Activated naive CD4-positive, alpha-beta T cell treated with anti-CD3 and anti-CD28 coated beads, Interleukin-2, amount 10 ng/mL, durations not matched to agents 7 days and 5 days (primary cell): ENCODE measurements at regions not wholly inside any gene's neighbourhood (a gene's known extent, or its start where the extent isn't known, plus 50 kb on each side); places are given as distances from the start of the nearest gene placed in this dataset.

Source experiments
- CTCF ChIA-PET: fragments of 350-600 bp; sonication (Branson Sonifier 250); formaldehyde crosslinking; loops from one replicate; lab custom pipeline; 2021; ENCODE audit warnings: antibody characterized with exemption; lab: Charles Lee
- DNase-seq: peaks from one replicate; pipeline ENCODE4 v3.0.0-alpha.2; 2020
- H3K27ac Mint-ChIP-seq: one replicate; pipeline ENCODE4 v1.8.0; 2021; ENCODE audit warnings: mild to moderate bottlenecking, moderate library complexity, mixed read lengths
- H3K27me3 Mint-ChIP-seq: one replicate; pipeline ENCODE4 v1.8.0; 2021; ENCODE audit warnings: mild to moderate bottlenecking, mixed read lengths
- H3K36me3 Mint-ChIP-seq: one replicate; pipeline ENCODE4 v1.8.0; 2021; ENCODE audit warnings: mixed read lengths
- H3K4me1 Mint-ChIP-seq: one replicate; pipeline ENCODE4 v1.8.0; 2021; ENCODE audit warnings: mixed read lengths
- H3K4me3 Mint-ChIP-seq: one replicate; pipeline ENCODE4 v1.8.0; 2021; ENCODE audit warnings: mild to moderate bottlenecking, moderate library complexity, mixed read lengths
- H3K9me3 Mint-ChIP-seq: one replicate; pipeline ENCODE4 v1.8.0; 2021; ENCODE audit warnings: mixed read lengths

DNA sequence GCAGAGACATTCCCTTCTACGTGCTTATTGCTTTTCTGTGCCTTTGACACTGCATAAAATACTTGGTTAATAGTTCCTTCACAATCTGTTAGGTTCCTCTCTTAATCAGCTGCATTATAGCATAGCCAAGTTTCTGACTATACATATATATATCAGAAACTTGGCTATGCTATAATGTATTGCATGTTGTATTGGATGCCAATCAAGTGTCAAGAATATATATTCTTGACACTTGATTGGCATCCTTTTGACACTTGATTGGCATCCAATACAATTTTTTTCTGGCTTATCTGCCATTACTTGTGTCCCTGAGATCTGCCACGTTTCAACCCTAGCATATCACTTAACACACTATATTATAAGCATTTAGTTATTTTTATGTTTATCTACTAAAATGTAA, 949.7 kb upstream of the TENM4 start:
- Mint-ChIP-seq H3K9me3 (peaks cover 2% of the 10 kb centered on the region), H3K36me3 (no peaks in the 10 kb centered on the region), H3K4me3 (no peak overlapping the region), H3K4me1 (no peaks in the 10 kb centered on the region), H3K27ac (no peak overlapping the region), H3K27me3 (no peaks in the 10 kb centered on the region)
- CTCF ChIA-PET: no interaction called here
- DNase-seq: no peak

GRCh38 chr11:80388536-80388935, 947.7 kb upstream of the TENM4 start:
- CTCF ChIA-PET: no interaction called here
- no peak for DNase-seq
- H3K36me3 Mint-ChIP-seq: no peaks in the 10 kb centered on the region
- no peak overlapping the region for H3K4me3 Mint-ChIP-seq
- H3K9me3 Mint-ChIP-seq: peaks cover 4% of the 10 kb centered on the region
- no peaks in the 10 kb centered on the region for H3K27me3 Mint-ChIP-seq
- no peak overlapping the region for H3K27ac Mint-ChIP-seq
- H3K4me1 Mint-ChIP-seq: no peaks in the 10 kb centered on the region

GRCh38 chr11:80388130-80388529, 947.3 kb upstream of the TENM4 start:
- no peaks in the 10 kb centered on the region for H3K27me3 Mint-ChIP-seq
- H3K4me1 Mint-ChIP-seq: no peaks in the 10 kb centered on the region
- DNase-seq: no peak
- peaks cover 6% of the 10 kb centered on the region for H3K9me3 Mint-ChIP-seq
- CTCF ChIA-PET: no interaction called here
- H3K27ac Mint-ChIP-seq: no peak overlapping the region
- H3K4me3 Mint-ChIP-seq: no peak overlapping the region
- no peaks in the 10 kb centered on the region for H3K36me3 Mint-ChIP-seq

- no peak overlapping the region for H3K4me3 Mint-ChIP-seq
- DNase-seq: no peak
- peaks cover 7% of the 10 kb centered on the region for H3K9me3 Mint-ChIP-seq
- H3K27me3 Mint-ChIP-seq: no peaks in the 10 kb centered on the region
- H3K27ac Mint-ChIP-seq: no peak overlapping the region
- CTCF ChIA-PET: no interaction called here
- no peaks in the 10 kb centered on the region for H3K36me3 Mint-ChIP-seq
- H3K4me1 Mint-ChIP-seq: no peaks in the 10 kb centered on the region
Measured at GRCh38 chr11:80383655-80384054, 942.8 kb upstream of the TENM4 start.

DNA sequence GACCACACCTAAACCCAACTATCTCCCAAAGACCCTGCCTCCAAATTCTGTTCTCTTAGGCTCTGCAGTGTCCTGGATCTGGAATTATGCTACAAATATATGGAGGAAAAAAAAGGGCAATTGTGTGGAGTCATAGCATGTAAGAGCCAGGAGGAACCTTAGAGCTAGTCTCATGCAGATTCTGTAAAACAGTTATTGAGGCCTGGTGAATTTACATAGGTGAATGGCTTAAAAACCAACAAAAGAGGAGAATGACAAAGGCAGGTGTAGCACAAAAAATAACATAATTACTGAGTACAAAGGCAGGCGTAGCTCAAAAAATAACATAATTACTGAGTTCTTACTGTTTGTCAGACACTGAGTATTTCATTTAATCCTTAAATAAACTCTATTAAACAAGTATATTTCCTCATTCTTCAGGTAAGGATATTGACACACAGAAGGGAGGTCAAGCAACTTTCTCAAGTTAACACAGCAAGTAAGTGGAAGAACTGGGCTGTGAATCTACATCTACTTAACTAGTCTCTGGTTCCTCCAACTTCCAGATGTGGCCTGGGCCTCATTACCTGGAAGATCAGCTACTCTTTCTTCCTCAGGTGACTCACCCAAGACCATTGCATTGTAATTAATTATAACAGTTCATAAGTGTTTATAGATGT, 938.9 kb upstream of the TENM4 start:
- no peak overlapping the region for H3K4me3 Mint-ChIP-seq
- DNase-seq: no peak
- H3K27ac Mint-ChIP-seq: no peak overlapping the region
- peaks cover 4% of the 10 kb centered on the region for H3K9me3 Mint-ChIP-seq
- H3K27me3 Mint-ChIP-seq: no peaks in the 10 kb centered on the region
- CTCF ChIA-PET: no interaction called here
- no peaks in the 10 kb centered on the region for H3K36me3 Mint-ChIP-seq
- H3K4me1 Mint-ChIP-seq: no peaks in the 10 kb centered on the region

- CTCF ChIA-PET: no interaction called here
- H3K9me3 Mint-ChIP-seq: peaks cover 2% of the 10 kb centered on the region
- DNase-seq: no peak
- no peaks in the 10 kb centered on the region for H3K36me3 Mint-ChIP-seq
- no peaks in the 10 kb centered on the region for H3K27me3 Mint-ChIP-seq
- no peak overlapping the region for H3K4me3 Mint-ChIP-seq
- H3K4me1 Mint-ChIP-seq: no peaks in the 10 kb centered on the region
- no peak overlapping the region for H3K27ac Mint-ChIP-seq
Measured at GRCh38 chr11:80371931-80372330, 931.1 kb upstream of the TENM4 start.

- Mint-ChIP-seq H3K27ac (no peak overlapping the region), H3K36me3 (no peaks in the 10 kb centered on the region)
- CTCF ChIA-PET: no interaction called here
Measured at GRCh38 chr11:80365980-80366379, 925.1 kb upstream of the TENM4 start.

GRCh38 chr11:80365076-80365725, 924.4 kb upstream of the TENM4 start:
- CTCF ChIA-PET: no interaction called here
- Mint-ChIP-seq H3K4me3 (no peak overlapping the region), H3K27me3 (no peaks in the 10 kb centered on the region), H3K9me3 (peaks cover 5% of the 10 kb centered on the region), H3K27ac (no peak overlapping the region), H3K4me1 (no peaks in the 10 kb centered on the region), H3K36me3 (no peaks in the 10 kb centered on the region)
- DNase-seq: no peak

More at GRCh38 chr11:80365980-80366379, 925.1 kb upstream of the TENM4 start:
- Mint-ChIP-seq H3K27me3 (no peaks in the 10 kb centered on the region), H3K9me3 (peaks cover 7% of the 10 kb centered on the region), H3K4me1 (no peaks in the 10 kb centered on the region), H3K4me3 (no peak overlapping the region)
- DNase-seq: no peak

DNA sequence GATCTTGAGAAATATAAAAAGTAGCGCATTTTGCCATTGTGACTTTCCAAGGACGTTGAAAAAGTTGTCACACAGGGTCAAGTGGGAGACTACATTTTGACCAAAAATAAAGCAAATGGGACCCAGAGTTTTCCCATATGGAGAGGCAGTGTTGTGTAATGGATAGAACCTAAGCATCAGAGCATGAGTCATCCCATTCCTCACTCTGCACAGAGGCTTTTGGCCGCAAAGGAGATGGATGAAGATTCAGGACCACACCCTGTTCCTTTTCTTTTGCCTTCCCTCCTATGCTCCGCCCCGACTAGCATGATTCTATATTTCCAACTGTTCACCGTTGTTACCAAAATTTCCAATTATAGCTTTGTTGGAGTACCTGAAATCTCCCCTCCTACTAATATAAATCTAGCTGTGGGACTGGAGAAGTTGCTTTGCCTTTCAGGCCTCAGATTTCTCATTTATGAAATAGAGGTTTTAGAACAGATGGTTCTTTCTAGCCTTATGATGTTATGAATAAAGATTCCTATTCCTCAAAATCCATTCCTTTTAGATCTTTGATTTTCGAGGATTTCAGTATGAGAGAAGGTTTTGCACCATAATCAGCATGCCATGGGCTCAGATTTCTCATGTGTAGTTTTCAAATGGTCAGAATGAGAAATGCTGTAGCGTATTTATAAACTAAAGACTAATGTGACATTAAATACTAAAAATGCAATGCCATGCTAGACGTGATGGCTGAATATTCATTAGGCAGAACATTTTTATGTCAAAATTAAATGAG, 921.9 kb upstream of the TENM4 start:
- Mint-ChIP-seq H3K27ac (no peak overlapping the region), H3K4me1 (no peaks in the 10 kb centered on the region), H3K9me3 (peaks cover 5% of the 10 kb centered on the region), H3K27me3 (no peaks in the 10 kb centered on the region), H3K36me3 (no peaks in the 10 kb centered on the region), H3K4me3 (no peak overlapping the region)
- CTCF ChIA-PET: no interaction called here
- DNase-seq: no peak

DNA sequence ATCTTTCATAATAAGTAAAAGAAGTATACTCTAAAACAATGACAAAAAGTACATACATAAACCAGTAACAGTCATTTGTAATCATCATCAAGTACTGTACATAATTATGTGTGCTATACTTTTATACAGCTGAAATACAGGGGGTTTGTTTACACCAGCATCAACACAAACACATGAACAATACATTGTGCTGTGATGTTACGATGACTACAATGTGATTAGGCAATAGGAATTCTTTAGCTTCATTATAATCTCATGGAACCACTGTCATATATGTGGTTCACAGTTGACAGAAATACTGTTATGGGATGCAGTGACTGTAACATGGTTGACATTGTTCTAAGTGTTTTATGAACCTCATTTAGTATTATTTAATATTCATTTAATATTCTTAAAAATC, 914.4 kb upstream of the TENM4 start:
- Mint-ChIP-seq H3K4me1 (no peaks in the 10 kb centered on the region), H3K36me3 (no peaks in the 10 kb centered on the region), H3K27me3 (no peaks in the 10 kb centered on the region), H3K4me3 (no peak overlapping the region), H3K9me3 (peaks cover 2% of the 10 kb centered on the region), H3K27ac (no peak overlapping the region)
- CTCF ChIA-PET: no interaction called here
- DNase-seq: no peak

- Mint-ChIP-seq H3K27me3 (no peaks in the 10 kb centered on the region), H3K4me1 (no peaks in the 10 kb centered on the region)
Measured at GRCh38 chr11:80350541-80350940, 909.7 kb upstream of the TENM4 start.

GRCh38 chr11:80349997-80350396, 909.2 kb upstream of the TENM4 start:
- peaks cover 2% of the 10 kb centered on the region for H3K9me3 Mint-ChIP-seq
- no peak overlapping the region for H3K4me3 Mint-ChIP-seq
- no peaks in the 10 kb centered on the region for H3K36me3 Mint-ChIP-seq
- H3K27ac Mint-ChIP-seq: no peak overlapping the region
- DNase-seq: no peak
- CTCF ChIA-PET: no interaction called here
- H3K4me1 Mint-ChIP-seq: no peaks in the 10 kb centered on the region
- no peaks in the 10 kb centered on the region for H3K27me3 Mint-ChIP-seq

More at GRCh38 chr11:80350541-80350940, 909.7 kb upstream of the TENM4 start:
- DNase-seq: no peak
- Mint-ChIP-seq H3K4me3 (no peak overlapping the region), H3K36me3 (no peaks in the 10 kb centered on the region), H3K9me3 (peaks cover 2% of the 10 kb centered on the region), H3K27ac (no peak overlapping the region)
- CTCF ChIA-PET: no interaction called here

DNA sequence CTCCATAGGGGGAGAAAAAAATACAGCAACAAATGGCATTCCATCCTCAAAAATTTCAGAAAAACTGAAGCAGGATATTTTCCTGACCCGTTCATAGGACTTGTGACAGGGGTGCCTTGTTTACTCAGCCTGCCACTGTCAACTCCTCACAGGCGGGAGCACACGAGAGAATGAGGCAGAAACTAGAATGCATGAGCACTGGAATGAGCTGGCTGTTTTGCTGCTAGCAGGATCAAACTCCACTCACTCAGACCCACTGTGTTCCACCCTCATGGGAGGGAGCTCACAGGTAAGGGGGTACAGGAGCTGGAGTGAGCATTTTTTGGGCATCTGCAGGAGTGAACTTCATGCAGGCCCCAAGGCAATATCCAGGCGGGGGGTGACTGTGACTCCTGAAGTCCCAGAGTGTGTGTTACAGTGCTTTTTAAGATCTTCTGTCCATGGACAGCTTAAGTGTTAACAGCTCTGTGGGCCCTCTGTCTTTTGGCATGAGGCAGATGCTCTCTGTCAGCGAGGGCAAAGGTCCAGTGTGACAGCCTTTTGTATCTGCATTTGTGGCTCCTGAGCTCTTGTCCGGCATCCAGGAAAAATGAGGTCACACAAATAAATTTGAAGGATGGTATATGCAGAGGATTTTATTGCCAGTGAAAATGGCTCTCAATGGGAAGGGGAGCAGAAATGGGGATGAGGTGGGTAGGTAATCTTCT, 905.7 kb upstream of the TENM4 start:
- no peaks in the 10 kb centered on the region for H3K36me3 Mint-ChIP-seq
- CTCF ChIA-PET: no interaction called here

DNA sequence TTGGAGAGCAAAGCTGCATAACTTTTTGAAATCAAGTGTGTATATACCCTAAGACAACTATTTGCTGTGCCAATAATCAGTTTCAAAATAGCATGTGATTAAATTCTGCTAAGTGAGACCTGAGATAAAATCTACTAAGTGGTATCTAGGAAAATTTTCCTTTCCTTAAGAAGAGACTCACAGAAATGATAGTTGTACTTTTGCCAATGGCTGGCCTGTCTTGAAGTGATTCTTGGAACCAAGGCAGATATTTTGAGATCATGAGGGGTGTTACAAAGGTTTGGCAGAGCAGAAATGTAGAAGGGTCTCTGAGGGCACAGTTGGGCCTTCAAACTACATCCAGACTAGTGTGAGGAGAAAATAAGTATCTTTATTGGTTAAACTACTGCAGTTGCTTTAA, 902.6 kb upstream of the TENM4 start:
- Mint-ChIP-seq H3K27me3 (no peaks in the 10 kb centered on the region), H3K36me3 (no peaks in the 10 kb centered on the region), H3K9me3 (peaks cover 3% of the 10 kb centered on the region), H3K27ac (no peak overlapping the region), H3K4me3 (no peak overlapping the region), H3K4me1 (no peaks in the 10 kb centered on the region)
- DNase-seq: no peak
- CTCF ChIA-PET: no interaction called here

More for the DNA sequence above, 905.7 kb upstream of the TENM4 start:
- H3K27ac Mint-ChIP-seq: no peak overlapping the region
- no peaks in the 10 kb centered on the region for H3K9me3 Mint-ChIP-seq
- no peaks in the 10 kb centered on the region for H3K27me3 Mint-ChIP-seq
- H3K4me1 Mint-ChIP-seq: no peaks in the 10 kb centered on the region
- H3K4me3 Mint-ChIP-seq: no peak overlapping the region
- DNase-seq: no peak
